GM21528 (cell line): ENCODE measurements at regions not wholly inside any gene's neighbourhood (a gene's known extent, or its start where the extent isn't known, plus 50 kb on each side); places are given as distances from the start of the nearest gene placed in this dataset.

Source experiments
- ATAC-seq: cut with Tn5 transposase; IDR thresholded peaks from one replicate; pipeline ENCODE4 v1.9.1; 2021; ENCODE audit warnings: mild to moderate bottlenecking, moderate library complexity; ENCODE audit not compliant: unreplicated experiment, low FRiP score

- no peak for ATAC-seq
Measured at GRCh38 chr12:126496201-126496600, 1431.0 kb downstream of the AACS start.

DNA sequence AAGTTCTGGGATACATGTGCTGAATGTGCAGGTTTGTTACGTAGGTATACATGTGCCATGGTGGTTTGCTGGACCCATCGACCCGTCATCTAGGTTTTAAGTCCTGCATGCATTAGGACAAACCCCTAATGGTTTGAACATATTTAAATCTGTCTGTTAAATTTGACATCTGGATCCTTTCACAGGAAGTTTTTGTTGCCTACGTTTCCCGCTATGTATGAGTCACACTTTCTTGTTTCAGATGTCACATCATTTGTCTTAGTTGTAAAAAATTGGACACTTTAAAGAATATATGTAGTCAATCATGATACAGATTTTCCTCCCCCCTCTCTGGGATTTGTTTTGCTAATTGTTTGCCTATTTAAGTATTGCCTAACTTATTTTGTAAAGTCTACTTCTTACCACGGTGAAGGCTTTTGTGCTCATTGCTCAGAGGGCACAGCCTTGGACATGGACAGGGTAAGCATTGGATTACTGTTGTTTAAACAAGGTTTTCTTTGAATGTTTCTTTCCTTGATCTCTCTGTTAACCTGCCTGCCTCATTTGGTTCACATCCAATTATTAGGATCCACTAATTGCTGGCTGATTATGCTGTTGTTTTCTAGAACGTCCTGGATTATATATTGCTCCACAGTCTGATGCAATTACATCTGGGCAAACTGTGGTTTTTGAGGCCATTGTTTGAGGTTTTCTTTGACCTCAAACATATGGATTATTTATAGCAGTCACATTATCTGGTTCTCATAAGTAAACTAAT lies 1441.4 kb downstream of the AACS start:
- no peak for ATAC-seq

- ATAC-seq = no peak
Measured at GRCh38 chr12:126507231-126507630, 1442.0 kb downstream of the AACS start.

GRCh38 chr12:126509572-126509971 lies 1444.3 kb downstream of the AACS start:
- ATAC-seq = no peak

DNA sequence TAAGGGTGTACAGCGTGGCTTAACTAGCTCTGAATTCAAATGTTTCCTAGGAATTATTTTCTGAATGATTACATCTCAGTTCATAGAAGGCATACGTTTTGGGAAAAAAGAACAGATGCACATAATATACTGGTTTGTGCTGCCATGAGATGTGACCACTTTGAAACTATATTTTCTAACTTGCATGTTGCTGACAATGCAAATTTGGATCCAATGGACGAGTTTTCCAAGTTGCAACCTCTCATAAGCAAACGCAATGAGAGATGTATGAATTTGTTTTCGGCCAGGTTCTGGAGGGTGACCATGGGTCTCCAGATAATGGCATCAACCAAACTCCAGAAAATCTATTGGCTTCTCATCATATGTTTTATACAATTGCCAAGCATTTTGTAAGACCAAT lies 1445.4 kb downstream of the AACS start:
- ATAC-seq = no peak

DNA sequence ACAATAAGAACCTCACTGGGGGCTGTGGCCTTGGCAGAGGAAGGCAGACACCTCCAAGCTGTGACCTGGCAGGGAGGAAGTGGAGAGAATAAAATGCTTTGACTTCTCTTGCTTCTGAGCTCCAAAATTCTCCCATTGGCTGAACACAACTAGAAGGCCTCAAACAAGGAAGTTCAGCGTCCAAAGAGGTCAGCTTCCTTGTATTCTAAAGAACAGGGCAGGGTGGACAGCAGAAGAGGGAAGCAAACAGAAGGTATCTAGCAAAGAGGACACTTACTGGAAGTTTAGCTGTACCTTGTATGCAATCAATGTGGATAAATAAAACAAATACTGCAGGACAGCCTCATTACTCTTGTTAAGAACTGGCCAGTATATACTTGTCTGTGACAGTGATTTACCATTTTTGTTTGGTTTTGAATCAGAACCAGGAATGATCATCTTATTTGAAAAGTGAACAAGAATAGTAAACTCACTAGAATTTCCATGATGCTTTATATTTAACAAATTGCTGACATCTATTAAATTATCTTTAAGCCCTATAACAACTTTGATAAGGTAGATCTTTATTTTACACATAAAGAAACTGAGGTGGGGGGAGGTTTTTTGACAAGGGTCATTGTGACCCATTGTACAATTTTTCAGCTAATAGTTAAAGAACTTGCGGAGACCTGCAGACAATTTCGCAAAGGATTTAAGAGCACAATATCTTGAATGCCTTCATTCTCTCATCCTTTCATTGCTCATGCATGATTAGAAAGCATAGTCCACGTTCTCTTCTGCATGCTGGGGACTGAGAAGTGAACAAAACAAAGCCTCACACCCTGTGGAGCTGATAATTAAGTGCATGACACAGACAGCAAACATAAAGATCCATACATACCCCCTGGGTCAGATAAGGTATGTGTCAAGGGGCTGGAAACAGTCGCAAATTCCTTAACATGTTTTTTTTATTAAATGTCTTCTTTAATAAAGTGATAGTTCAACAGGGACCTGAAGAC lies 1448.0 kb downstream of the AACS start:
- ATAC-seq = no peak

DNA sequence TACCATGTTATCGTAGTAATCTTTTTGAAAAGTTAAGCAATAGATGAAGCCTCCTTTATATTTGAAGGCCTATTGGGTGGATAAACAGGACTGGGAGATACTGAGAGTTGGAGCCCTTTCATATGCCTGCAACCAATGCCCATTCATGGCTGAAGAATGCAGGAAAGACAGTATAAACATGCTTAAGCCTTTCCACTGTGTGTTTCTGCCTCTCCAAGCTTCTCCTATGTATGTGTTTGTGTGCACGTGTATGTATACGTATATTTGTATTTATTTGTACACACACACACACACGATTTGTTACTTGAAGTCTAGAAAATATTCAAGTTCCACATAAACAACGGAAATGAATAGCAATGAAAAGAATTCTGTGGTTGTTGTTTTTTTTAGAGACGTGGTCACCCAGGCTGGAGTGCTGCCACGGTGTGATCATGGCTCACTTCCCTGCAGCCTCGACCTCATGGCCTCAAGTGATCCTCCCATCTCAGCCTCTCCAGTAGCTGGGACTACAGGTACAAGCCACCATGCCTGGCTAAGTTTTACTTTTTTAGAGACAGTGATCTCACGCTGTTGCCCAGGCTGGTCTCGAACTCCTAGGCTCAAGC lies 1453.5 kb downstream of the AACS start:
- no peak for ATAC-seq

DNA sequence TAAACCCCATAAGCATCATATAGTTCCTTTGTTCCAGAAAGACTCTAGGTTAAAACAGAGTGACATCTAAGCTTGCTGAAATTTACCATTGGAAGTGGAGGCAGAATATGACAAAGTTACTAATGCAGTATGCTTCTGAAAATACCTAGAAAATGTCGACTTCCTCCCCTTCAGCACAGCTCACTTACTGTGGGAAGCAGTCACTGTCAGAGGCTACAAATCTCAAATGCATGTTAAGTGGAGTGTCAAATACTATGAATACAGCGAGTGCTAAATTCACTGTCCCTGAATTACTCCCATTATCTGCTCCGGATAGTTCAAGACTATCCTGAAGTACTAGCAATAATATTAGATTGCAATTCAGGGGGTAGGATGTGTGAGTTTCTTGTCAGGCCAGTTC lies 1454.6 kb downstream of the AACS start:
- no peak for ATAC-seq

DNA sequence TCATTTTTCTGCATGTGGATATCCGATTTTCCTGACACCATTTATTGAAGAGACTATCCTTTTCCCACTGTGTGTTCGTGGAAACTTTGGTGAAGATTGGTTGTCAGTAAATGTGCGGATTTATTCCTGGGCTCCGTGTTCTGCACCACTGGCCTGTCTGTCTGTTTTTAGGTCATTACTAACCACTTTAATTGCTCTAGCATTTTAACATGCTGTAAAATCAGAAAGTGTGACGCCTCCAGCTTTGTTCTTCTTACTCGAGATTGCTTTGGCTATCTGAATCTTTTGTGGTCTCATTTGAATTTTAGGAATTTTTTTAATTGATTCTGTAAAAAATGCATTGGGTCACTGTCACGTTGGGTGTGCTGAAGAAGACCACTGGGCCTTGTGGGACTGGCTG lies 1458.7 kb downstream of the AACS start:
- ATAC-seq = no peak

DNA sequence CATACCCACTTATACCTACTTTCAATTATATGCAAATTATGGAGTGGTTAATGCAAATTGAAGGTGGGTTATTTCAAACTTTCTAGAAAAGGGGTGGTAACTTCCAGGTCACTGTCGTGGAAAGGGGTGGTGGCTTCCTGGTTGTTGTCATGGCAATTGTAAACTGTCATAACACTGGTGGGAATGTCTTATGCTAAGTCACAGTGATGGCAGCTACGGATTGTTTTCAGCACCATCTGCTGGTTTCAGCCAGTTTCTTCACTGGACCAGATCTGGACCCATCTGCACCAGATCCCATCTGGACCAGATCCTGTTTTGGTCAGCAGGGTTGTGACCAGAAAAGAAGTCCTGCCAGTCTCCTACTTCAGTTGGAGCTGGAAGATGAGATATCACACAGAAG lies 1469.3 kb downstream of the AACS start:
- ATAC-seq = no peak

GRCh38 chr12:126534942-126535341 lies 1469.7 kb downstream of the AACS start:
- ATAC-seq = no peak

GRCh38 chr12:126535971-126536370 lies 1470.7 kb downstream of the AACS start:
- no peak for ATAC-seq

GRCh38 chr12:126537961-126538530 lies 1472.8 kb downstream of the AACS start:
- no peak for ATAC-seq

DNA sequence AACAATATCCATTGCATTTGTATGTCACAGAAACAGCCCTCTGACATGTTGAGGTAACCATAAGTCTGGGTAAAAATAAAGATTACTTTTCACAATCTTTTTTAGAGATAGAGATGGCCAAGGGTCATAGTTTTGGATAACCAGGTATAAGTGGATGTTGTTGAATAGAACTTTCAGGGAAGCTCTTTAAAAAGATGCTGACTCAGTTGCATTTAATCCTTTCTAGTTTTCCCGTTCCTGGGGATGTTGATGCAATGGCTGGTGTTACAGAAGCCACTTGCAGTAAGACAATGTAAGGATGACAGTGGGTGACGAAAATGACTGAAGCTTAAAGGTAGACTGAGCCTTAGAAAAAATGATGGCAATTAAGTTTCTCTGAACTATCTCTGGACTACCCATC lies 1473.7 kb downstream of the AACS start:
- no peak for ATAC-seq

DNA sequence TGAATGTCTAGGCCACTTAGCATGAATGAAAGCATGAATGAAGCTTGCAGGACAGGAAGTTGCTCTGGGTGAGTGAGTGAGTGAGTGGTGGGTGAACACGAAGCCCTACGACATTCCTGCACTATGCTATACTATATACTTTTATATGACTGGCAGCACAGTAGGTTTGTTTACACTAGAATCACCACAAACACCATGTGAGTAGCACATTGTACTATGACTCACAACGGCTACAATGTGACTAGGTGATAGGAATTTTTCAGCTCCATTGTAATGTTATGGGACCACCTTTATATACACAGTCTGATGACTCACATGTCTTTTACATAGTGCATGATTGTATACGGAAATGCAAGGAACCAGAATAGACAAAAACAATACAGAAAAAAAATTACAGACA lies 1480.2 kb downstream of the AACS start:
- no peak for ATAC-seq

DNA sequence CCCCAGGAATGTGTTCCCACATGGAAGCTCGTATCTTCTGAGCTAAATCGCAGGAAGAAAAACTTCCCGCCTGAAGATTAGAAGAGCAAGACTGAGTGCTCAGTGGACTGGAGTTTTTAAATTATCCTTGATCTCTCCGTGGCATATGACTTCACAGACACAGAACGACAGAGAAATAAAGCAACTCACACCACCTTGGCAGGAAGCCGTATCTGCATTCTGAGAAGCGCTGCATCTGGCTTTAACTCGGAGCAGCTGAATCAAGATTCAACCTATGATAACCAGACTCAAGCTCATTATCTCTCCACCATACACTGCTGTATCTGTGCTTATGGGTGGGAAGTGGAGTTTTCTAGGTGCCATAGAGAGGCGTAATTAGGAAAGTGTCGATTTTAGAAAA lies 1482.7 kb downstream of the AACS start:
- no peak for ATAC-seq

GRCh38 chr12:126551869-126552268 lies 1486.6 kb downstream of the AACS start:
- no peak for ATAC-seq

- ATAC-seq = no peak
Measured at GRCh38 chr12:126554625-126555024, 1489.4 kb downstream of the AACS start.

- no peak for ATAC-seq
Measured at GRCh38 chr12:126557659-126558058, 1492.4 kb downstream of the AACS start.

GRCh38 chr12:126558219-126558618 lies 1493.0 kb downstream of the AACS start:
- ATAC-seq = no peak

DNA sequence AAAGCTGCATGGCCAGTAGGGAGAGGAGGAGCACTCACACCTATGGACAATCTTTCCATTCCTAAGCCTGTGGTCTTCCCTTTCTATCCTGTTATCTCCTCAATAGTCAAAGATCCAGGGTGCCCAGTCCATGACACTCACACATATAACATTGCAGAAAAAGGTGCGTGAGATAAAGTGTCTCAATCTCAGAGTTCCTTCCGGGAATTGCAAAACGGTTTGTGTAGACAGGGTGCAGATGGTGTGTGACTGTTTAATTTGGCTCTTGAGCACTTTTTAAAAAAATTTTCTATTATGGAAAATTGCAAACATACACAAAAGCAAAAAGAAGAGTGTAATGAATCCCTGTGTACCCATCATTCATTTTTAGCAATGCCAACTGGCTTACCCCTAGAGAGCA lies 1493.6 kb downstream of the AACS start:
- ATAC-seq = no peak
